A549 (cell line): ENCODE measurements at regions not wholly inside any gene's neighbourhood (a gene's known extent, or its start where the extent isn't known, plus 50 kb on each side); places are given as distances from the start of the nearest gene placed in this dataset.
A peak's percentile ranks its signal among the peaks of the same experiment; 100 is the strongest.

ENCODE experiments used
- ATAC-seq, 2 experiments: fragments of 200-7000 bp in 1 of 2; fragments of >200 bp in 1 of 2; cut with Nextera tagmentation in 1 of 2; cut with Tn5 transposase in 1 of 2; 3 replicates each; pipeline versions ENCODE4 v1.8.0 to v1.9.1; 2018 to 2020; ENCODE audit warnings: mild to moderate bottlenecking in 1 of 2, moderate library complexity in 1 of 2
- CTCF ChIA-PET: fragments of 300-600 bp; sonication (Branson Sonifier 250); formaldehyde crosslinking; extraction: SDS; loops from one replicate; lab custom pipeline; 2021; ENCODE audit warnings: antibody characterized with exemption, inconsistent platforms; lab: Yijun Ruan, JAX
- POLR2A ChIA-PET: fragments of 350-600 bp; formaldehyde crosslinking; extraction: SDS; loops from one replicate; lab custom pipeline; 2021; ENCODE audit warnings: antibody characterized with exemption, inconsistent platforms; lab: Yijun Ruan, JAX
- DNase-seq, 2 experiments: peaks; one replicate each; pipeline versions ENCODE4 v3.0.0 to v3.0.0-alpha.2; 2011 to 2016; ENCODE audit warnings: low read depth in 1 of 2, low spot score in 1 of 2
- FAIRE-seq: peaks from 2 replicates; lab custom pipeline; 2011; peaks lifted over from hg19 to GRCh38; lab: Jason Lieb, UNC
- H3K27ac ChIP-seq, 2 experiments: fragments of >200 bp; sonication (Bioruptor Twin); formaldehyde crosslinking; 3 replicates each; pipeline ENCODE4 v1.5.1; 2016 to 2017
- H3K4me1 ChIP-seq: fragments of >200 bp; sonication (Bioruptor Twin); formaldehyde crosslinking; 3 replicates; pipeline ENCODE4 v1.6.1; 2016
- H3K4me2 ChIP-seq: fragments of >200 bp; sonication (Bioruptor Twin); formaldehyde crosslinking; 3 replicates; pipeline ENCODE4 v1.6.1; 2016
- H3K4me3 ChIP-seq: fragments of >200 bp; sonication (Bioruptor Twin); formaldehyde crosslinking; 3 replicates; pipeline ENCODE4 v1.5.1; 2016
- H3K9me3 ChIP-seq: fragments of >200 bp; sonication (Bioruptor Twin); formaldehyde crosslinking; 3 replicates; pipeline ENCODE4 v1.6.1; 2016
- CBX2 ChIP-seq: fragments of 200-600 bp; sonication (generic); IDR thresholded peaks from 2 replicates; pipeline ENCODE4 v1.6.1; 2016; ENCODE audit warnings: low read depth, mild to moderate bottlenecking, borderline replicate concordance
- CBX8 ChIP-seq: fragments of 200-600 bp; sonication (generic); IDR thresholded peaks from 2 replicates; pipeline ENCODE4 v1.6.1; 2016
- CEBPB ChIP-seq, 2 experiments: fragments of >200 bp in 1 of 2; sonication (Bioruptor Twin) in 1 of 2; formaldehyde crosslinking in 1 of 2; IDR thresholded peaks; 2 replicates each; pipeline ENCODE4 v1.6.1; 2012 to 2016
- EHF ChIP-seq: fragments of 250-450 bp; sonication (Bioruptor Pico); IDR thresholded peaks from 2 replicates; pipeline ENCODE4 v1.5.0; 2020; ENCODE audit warnings: mild to moderate bottlenecking
- FOSB ChIP-seq: fragments of 250-450 bp; sonication (Bioruptor Pico); IDR thresholded peaks from 2 replicates; pipeline ENCODE4 v1.5.0; 2020; ENCODE audit warnings: mild to moderate bottlenecking, moderate library complexity
- GATA3 ChIP-seq: IDR thresholded peaks from 2 replicates; pipeline ENCODE4 v1.6.1; 2012; ENCODE audit warnings: borderline replicate concordance
- HEYL ChIP-seq: fragments of 250-450 bp; sonication (Bioruptor Pico); IDR thresholded peaks from 2 replicates; pipeline ENCODE4 v1.8.0; 2021; ENCODE audit warnings: mild to moderate bottlenecking, moderate library complexity
- HOXB13 ChIP-seq: fragments of 250-450 bp; sonication (Bioruptor Pico); IDR thresholded peaks from 2 replicates; pipeline ENCODE4 v1.5.0; 2020; ENCODE audit warnings: low read depth, mild to moderate bottlenecking, moderate library complexity
- HOXB5 ChIP-seq: fragments of 250-450 bp; sonication (Bioruptor Pico); IDR thresholded peaks from 2 replicates; pipeline ENCODE4 v1.5.0; 2020; ENCODE audit warnings: mild to moderate bottlenecking, moderate library complexity
- JUN ChIP-seq, 2 experiments: fragments of >200 bp; sonication (Bioruptor Twin); formaldehyde crosslinking; IDR thresholded peaks; 2 replicates in 1 of 2; 3 replicates in 1 of 2; pipeline ENCODE4 v1.6.1; 2016 to 2017
- KDM5A ChIP-seq: fragments of 200-600 bp; sonication (generic); IDR thresholded peaks from 2 replicates; pipeline ENCODE4 v1.6.1; 2016; ENCODE audit warnings: antibody characterized with exemption, mild to moderate bottlenecking
- MAFK ChIP-seq: fragments of 450-650 bp; IDR thresholded peaks from 2 replicates; pipeline ENCODE4 v1.6.1; 2014; ENCODE audit not compliant: partially characterized antibody
- MAZ ChIP-seq: fragments of 150-350 bp; IDR thresholded peaks from 2 replicates; pipeline ENCODE4 v1.6.1; 2014; ENCODE audit warnings: antibody characterized with exemption, low read depth, low read length, borderline replicate concordance
- MYC ChIP-seq: IDR thresholded peaks from 2 replicates; pipeline ENCODE4 v1.6.1; 2012; ENCODE audit warnings: mild to moderate bottlenecking, inconsistent platforms, low read length, improper control_type of control experiment, borderline replicate concordance
- NPAS2 ChIP-seq: fragments of 250-450 bp; sonication (Bioruptor Pico); IDR thresholded peaks from 2 replicates; pipeline ENCODE4 v1.8.0; 2022; ENCODE audit warnings: mild to moderate bottlenecking, moderate library complexity, borderline replicate concordance
- PHF8 ChIP-seq: fragments of 200-600 bp; sonication (generic); IDR thresholded peaks from 2 replicates; pipeline ENCODE4 v1.6.1; 2016; ENCODE audit warnings: low read depth, mild to moderate bottlenecking, antibody characterized with exemption, moderate library complexity, borderline replicate concordance
- POLR2AphosphoS2 ChIP-seq: conservative IDR thresholded peaks from 2 replicates; pipeline ENCODE4 v1.6.1; 2012; ENCODE audit warnings: low read length, improper control_type of control experiment, inconsistent platforms
- RAD21 ChIP-seq, 2 experiments: fragments of >200 bp in 1 of 2; sonication (Bioruptor Twin) in 1 of 2; formaldehyde crosslinking in 1 of 2; IDR thresholded peaks in 1 of 2; conservative IDR thresholded peaks in 1 of 2; 2 replicates in 1 of 2; 3 replicates in 1 of 2; pipeline ENCODE4 v1.6.1; 2012 to 2018; ENCODE audit warnings: inconsistent platforms in 1 of 2
- RARB ChIP-seq: fragments of 250-450 bp; sonication (Bioruptor Pico); IDR thresholded peaks from 2 replicates; pipeline ENCODE4 v1.8.0; 2021; ENCODE audit warnings: mild to moderate bottlenecking, moderate library complexity
- RCOR1 ChIP-seq: fragments of 150-350 bp; IDR thresholded peaks from 2 replicates; pipeline ENCODE4 v1.6.1; 2014; ENCODE audit warnings: antibody characterized with exemption, low read length, low read depth
- RFX5 ChIP-seq: fragments of 450-650 bp; IDR thresholded peaks from 2 replicates; pipeline ENCODE4 v1.7.1; 2014; ENCODE audit warnings: antibody characterized with exemption, mild to moderate bottlenecking, moderate library complexity
- RNF2 ChIP-seq: fragments of 200-600 bp; sonication (generic); IDR thresholded peaks from 2 replicates; pipeline ENCODE4 v1.6.1; 2016; ENCODE audit warnings: low read depth, mild to moderate bottlenecking, antibody characterized with exemption, moderate library complexity, borderline replicate concordance
- SMC3 ChIP-seq: fragments of >200 bp; sonication (Bioruptor Twin); formaldehyde crosslinking; IDR thresholded peaks from 3 replicates; pipeline ENCODE4 v1.6.1; 2018; ENCODE audit warnings: inconsistent platforms
- SREBF2 ChIP-seq: fragments of 450-650 bp; IDR thresholded peaks from 2 replicates; pipeline ENCODE4 v1.6.1; 2014; ENCODE audit warnings: mild to moderate bottlenecking, moderate library complexity
- ZFP36 ChIP-seq: fragments of 450-650 bp; IDR thresholded peaks from 2 replicates; pipeline ENCODE4 v1.6.1; 2014; ENCODE audit warnings: borderline replicate concordance; ENCODE audit not compliant: partially characterized antibody
- ZSCAN20 ChIP-seq: fragments of 250-450 bp; sonication (Bioruptor Pico); IDR thresholded peaks from 2 replicates; pipeline ENCODE4 v1.8.0; 2022; ENCODE audit warnings: mild to moderate bottlenecking, moderate library complexity
- WGBS: methylation state at CpG from one replicate; pipeline ENCODE4 v1.1.6; 2017; ENCODE audit errors: missing lambda C conversion rate; 5-methylcytosine and 5-hydroxymethylcytosine counted together
- TF ChIP-seq, protein P1 (sequence below): fragments of 200-600 bp; sonication (generic); IDR thresholded peaks from 2 replicates; pipeline ENCODE4 v1.6.1; 2016; ENCODE audit warnings: antibody characterized with exemption, mild to moderate bottlenecking, moderate library complexity
- TF ChIP-seq, protein P2 (sequence below): fragments of 250-450 bp; sonication (Bioruptor Pico); IDR thresholded peaks from 2 replicates; pipeline ENCODE4 v1.5.0; 2021; ENCODE audit warnings: mild to moderate bottlenecking, moderate library complexity, borderline replicate concordance
- TF ChIP-seq, protein P3 (sequence below): IDR thresholded peaks from 2 replicates; pipeline ENCODE4 v1.6.1; 2012
- TF ChIP-seq, protein P4 (sequence below): IDR thresholded peaks from 2 replicates; pipeline ENCODE4 v1.6.1; 2012

DNA sequence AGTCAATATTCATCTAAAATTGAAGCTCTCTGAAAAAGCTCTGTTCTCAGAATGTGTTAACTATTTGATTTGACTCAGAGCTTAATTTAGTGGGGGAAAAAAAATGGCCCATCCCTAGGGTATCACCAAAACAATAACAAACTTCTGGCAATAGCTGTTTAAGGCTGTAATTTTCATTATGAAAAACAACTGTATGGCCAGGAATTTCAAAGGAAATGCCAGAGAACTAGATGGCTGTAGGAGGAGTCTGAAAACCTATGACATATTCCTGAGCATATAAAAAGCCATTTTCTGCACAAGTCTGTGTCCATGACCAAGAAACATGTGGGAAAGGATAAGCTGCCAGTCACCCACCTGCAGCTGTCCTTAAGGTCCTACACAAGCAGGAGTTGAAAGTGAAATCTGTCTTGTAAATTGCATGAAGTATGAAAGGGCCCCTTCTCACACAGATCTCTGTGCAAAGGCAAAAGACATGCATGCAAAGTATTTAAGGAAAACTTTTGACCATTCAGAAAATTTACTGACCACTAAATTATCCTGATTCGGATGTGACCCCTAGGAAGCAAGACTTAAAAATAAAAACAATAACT lies 299.1 kb downstream of the BTG1 start (continued):
- TF ChIP-seq, protein P1, sequence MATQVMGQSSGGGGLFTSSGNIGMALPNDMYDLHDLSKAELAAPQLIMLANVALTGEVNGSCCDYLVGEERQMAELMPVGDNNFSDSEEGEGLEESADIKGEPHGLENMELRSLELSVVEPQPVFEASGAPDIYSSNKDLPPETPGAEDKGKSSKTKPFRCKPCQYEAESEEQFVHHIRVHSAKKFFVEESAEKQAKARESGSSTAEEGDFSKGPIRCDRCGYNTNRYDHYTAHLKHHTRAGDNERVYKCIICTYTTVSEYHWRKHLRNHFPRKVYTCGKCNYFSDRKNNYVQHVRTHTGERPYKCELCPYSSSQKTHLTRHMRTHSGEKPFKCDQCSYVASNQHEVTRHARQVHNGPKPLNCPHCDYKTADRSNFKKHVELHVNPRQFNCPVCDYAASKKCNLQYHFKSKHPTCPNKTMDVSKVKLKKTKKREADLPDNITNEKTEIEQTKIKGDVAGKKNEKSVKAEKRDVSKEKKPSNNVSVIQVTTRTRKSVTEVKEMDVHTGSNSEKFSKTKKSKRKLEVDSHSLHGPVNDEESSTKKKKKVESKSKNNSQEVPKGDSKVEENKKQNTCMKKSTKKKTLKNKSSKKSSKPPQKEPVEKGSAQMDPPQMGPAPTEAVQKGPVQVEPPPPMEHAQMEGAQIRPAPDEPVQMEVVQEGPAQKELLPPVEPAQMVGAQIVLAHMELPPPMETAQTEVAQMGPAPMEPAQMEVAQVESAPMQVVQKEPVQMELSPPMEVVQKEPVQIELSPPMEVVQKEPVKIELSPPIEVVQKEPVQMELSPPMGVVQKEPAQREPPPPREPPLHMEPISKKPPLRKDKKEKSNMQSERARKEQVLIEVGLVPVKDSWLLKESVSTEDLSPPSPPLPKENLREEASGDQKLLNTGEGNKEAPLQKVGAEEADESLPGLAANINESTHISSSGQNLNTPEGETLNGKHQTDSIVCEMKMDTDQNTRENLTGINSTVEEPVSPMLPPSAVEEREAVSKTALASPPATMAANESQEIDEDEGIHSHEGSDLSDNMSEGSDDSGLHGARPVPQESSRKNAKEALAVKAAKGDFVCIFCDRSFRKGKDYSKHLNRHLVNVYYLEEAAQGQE, result no peak

DNA sequence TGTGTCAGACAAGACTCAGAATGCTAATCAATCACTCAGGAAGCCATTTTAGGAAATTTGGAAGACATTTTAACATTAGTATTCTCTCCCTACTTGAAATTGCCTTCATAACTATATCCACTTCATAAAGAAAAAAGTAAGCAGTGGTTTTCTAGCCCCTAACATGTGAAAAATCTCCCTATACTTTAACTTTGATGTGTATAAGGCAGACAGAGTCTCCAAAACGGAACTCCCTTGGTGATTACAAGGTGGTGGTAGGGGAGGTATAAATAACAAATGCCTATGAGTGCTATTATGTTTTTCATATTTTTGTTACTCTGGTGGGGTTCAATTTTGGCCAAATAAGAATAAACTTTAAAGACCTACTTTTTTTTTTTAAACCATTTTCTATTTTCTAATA lies 300.3 kb downstream of the BTG1 start:
- WGBS, result 57% methylated on average over 1 of the region's 1 CpG
- ATAC-seq (no peak), DNase-seq (no peak), FAIRE-seq (peak; percentile 76)
- Histone ChIP-seq H3K4me3 (no peak overlapping the region), H3K4me1 (no peaks in the 10 kb centered on the region), H3K4me2 (no peak overlapping the region), H3K9me3 (no peaks in the 10 kb centered on the region), H3K27ac (no peak overlapping the region)
- TF ChIP-seq, protein P2, sequence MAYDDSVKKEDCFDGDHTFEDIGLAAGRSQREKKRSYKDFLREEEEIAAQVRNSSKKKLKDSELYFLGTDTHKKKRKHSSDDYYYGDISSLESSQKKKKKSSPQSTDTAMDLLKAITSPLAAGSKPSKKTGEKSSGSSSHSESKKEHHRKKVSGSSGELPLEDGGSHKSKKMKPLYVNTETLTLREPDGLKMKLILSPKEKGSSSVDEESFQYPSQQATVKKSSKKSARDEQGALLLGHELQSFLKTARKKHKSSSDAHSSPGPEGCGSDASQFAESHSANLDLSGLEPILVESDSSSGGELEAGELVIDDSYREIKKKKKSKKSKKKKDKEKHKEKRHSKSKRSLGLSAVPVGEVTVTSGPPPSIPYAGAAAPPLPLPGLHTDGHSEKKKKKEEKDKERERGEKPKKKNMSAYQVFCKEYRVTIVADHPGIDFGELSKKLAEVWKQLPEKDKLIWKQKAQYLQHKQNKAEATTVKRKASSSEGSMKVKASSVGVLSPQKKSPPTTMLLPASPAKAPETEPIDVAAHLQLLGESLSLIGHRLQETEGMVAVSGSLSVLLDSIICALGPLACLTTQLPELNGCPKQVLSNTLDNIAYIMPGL (CRISPR knock-in tag), result no peak
- TF ChIP-seq ZFP36 (no peak), KDM5A (no peak), RAD21 (conservative IDR thresholded peaks at IDR 0.05 in 1 of 2, IDR thresholded peaks at IDR 0.05 in 1 of 2) (no peak), CBX2 (no peak), SREBF2 (no peak), RNF2 (no peak), RARB (no peak), EHF (no peak), HOXB13 (no peak), FOSB (no peak), MAZ (no peak), MYC (no peak), NPAS2 (no peak), ZSCAN20 (CRISPR knock-in tag) (no peak), POLR2AphosphoS2 (no peak), HOXB5 (CRISPR knock-in tag) (no peak)
- TF ChIP-seq, protein P3, sequence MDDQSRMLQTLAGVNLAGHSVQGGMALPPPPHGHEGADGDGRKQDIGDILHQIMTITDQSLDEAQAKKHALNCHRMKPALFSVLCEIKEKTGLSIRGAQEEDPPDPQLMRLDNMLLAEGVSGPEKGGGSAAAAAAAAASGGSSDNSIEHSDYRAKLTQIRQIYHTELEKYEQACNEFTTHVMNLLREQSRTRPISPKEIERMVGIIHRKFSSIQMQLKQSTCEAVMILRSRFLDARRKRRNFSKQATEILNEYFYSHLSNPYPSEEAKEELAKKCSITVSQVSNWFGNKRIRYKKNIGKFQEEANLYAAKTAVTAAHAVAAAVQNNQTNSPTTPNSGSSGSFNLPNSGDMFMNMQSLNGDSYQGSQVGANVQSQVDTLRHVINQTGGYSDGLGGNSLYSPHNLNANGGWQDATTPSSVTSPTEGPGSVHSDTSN, result no peak
- POLR2A ChIA-PET, result interaction anchor here (0.6 kb wide), 1 partner anchor 13 kb away, joined by 3 read pairs; no protein-coding TSS in a partner anchor
- CTCF ChIA-PET, result no interaction called here

DNA sequence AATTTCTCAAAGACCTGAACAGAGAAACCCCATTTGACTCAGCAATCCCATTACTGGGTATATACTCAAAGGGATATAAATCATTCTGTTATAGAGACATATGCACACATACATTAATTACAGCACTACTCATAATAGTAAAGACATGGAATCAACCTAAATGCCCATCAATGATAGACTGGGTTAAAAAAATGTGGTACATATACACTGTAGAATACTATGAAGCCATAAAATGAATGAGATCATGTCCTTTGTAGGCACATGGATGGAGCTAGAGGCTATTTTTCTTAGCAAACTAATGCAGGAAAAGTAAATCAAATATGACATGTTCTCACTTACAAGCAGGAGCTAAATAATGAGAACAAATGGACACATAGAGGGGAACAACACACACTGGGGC lies 303.8 kb downstream of the BTG1 start:
- FAIRE-seq, result peak; percentile 36

More for the DNA sequence above, 303.8 kb downstream of the BTG1 start:
- TF ChIP-seq HEYL (CRISPR knock-in tag) (no peak), HOXB13 (no peak), PHF8 (no peak), FOSB (no peak), JUN (IDR thresholded peaks at IDR 0.05) (no peak), CBX8 (no peak), KDM5A (no peak), RFX5 (no peak), GATA3 (no peak), RCOR1 (no peak), CBX2 (no peak), SMC3 (no peak), MAFK (no peak), CEBPB (IDR thresholded peaks at IDR 0.05) (no peak), ZFP36 (no peak)
- TF ChIP-seq, protein P4, sequence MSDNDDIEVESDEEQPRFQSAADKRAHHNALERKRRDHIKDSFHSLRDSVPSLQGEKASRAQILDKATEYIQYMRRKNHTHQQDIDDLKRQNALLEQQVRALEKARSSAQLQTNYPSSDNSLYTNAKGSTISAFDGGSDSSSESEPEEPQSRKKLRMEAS, result no peak
- no peaks in the 10 kb centered on the region for H3K9me3 ChIP-seq
- CTCF ChIA-PET, result interaction anchor here (0.6 to 1.7 kb wide), 4 partner anchors 10 to 30 kb away, joined by 3 to 9 read pairs (median 3); no protein-coding TSS in a partner anchor
- H3K4me3 ChIP-seq, result no peak overlapping the region
- POLR2A ChIA-PET, result no interaction called here
- H3K27ac ChIP-seq, result no peak overlapping the region
- no peak overlapping the region for H3K4me2 ChIP-seq
- no peak for DNase-seq
- no peaks in the 10 kb centered on the region for H3K4me1 ChIP-seq
- ATAC-seq, result no peak
